DND-41 (cell line): ENCODE measurements at regions not wholly inside any gene's neighbourhood (a gene's known extent, or its start where the extent isn't known, plus 50 kb on each side); places are given as distances from the start of the nearest gene placed in this dataset.

Source experiments
- EZH2 ChIP-seq: IDR thresholded peaks from 3 replicates; pipeline ENCODE4 v1.6.1; 2012; ENCODE audit warnings: borderline replicate concordance, low read depth, mild to moderate bottlenecking, moderate library complexity, low read length, inconsistent platforms; ENCODE audit not compliant: severe bottlenecking
- TF ChIP-seq, protein P1 (sequence below): IDR thresholded peaks from 2 replicates; pipeline ENCODE4 v1.5.1; 2012; ENCODE audit warnings: borderline replicate concordance, low read length, moderate library complexity, mild to moderate bottlenecking; ENCODE audit not compliant: poor library complexity, severe bottlenecking; ENCODE audit errors: extremely low read depth

DNA sequence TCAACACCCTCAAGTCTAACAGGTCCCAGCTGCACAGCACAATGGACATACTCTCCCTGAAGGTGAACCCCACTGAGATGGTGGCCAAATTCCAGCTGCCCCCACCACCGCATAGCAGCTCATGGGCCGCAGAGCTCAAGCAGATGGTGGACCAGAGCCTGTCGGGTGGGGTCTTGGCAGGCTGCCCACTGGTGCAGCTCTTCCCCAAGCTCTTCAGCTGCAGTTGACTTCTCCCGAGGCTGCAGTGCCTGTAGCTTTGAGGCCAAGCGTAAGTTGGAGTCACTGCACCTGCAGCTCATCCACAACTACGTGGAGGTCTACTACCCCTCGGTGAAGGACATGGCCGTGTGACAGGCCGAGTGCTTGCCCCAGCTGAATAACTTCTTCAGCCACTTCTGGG, 56.6 kb upstream of the SPTLC1 start:
- no peak for TF ChIP-seq EZH2
- TF ChIP-seq, protein P1, sequence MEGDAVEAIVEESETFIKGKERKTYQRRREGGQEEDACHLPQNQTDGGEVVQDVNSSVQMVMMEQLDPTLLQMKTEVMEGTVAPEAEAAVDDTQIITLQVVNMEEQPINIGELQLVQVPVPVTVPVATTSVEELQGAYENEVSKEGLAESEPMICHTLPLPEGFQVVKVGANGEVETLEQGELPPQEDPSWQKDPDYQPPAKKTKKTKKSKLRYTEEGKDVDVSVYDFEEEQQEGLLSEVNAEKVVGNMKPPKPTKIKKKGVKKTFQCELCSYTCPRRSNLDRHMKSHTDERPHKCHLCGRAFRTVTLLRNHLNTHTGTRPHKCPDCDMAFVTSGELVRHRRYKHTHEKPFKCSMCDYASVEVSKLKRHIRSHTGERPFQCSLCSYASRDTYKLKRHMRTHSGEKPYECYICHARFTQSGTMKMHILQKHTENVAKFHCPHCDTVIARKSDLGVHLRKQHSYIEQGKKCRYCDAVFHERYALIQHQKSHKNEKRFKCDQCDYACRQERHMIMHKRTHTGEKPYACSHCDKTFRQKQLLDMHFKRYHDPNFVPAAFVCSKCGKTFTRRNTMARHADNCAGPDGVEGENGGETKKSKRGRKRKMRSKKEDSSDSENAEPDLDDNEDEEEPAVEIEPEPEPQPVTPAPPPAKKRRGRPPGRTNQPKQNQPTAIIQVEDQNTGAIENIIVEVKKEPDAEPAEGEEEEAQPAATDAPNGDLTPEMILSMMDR, result no peak
